KG1 (cell line): ENCODE measurements at regions not wholly inside any gene's neighbourhood (a gene's known extent, or its start where the extent isn't known, plus 50 kb on each side); places are given as distances from the start of the nearest gene placed in this dataset.

Source experiments
- DNase-seq: peaks from one replicate; lab custom pipeline; 2025; lab: John Stamatoyannopoulos, UW

- DNase-seq = no peak
Observed at GRCh38 chr5:73395256-73395655, 53.3 kb downstream of the FOXD1 start.

- no peak for DNase-seq
Observed at GRCh38 chr5:73394610-73395009, 54.0 kb downstream of the FOXD1 start.

- no peak for DNase-seq
Observed at GRCh38 chr5:73393611-73394489, 54.7 kb downstream of the FOXD1 start.

GRCh38 chr5:73392775-73393174 lies 55.8 kb downstream of the FOXD1 start:
- DNase-seq = no peak

- no peak for DNase-seq
Observed at GRCh38 chr5:73391441-73391881, 57.1 kb downstream of the FOXD1 start.

- no peak for DNase-seq
Observed at GRCh38 chr5:73390972-73391371, 57.6 kb downstream of the FOXD1 start.

GRCh38 chr5:73388740-73389139 lies 59.8 kb downstream of the FOXD1 start:
- DNase-seq = no peak

GRCh38 chr5:73388306-73388684 lies 60.3 kb downstream of the FOXD1 start:
- no peak for DNase-seq

- DNase-seq = peak; percentile 2
Observed at GRCh38 chr5:73387601-73388305, 60.8 kb downstream of the FOXD1 start.

- no peak for DNase-seq
Observed at GRCh38 chr5:73387149-73387591, 61.4 kb downstream of the FOXD1 start.

GRCh38 chr5:73384861-73385260 lies 63.7 kb downstream of the FOXD1 start:
- no peak for DNase-seq

- no peak for DNase-seq
Observed at GRCh38 chr5:73382401-73382740, 66.2 kb downstream of the FOXD1 start.

- DNase-seq = no peak
Observed at GRCh38 chr5:73381590-73382400, 66.8 kb downstream of the FOXD1 start.

GRCh38 chr5:73380710-73381589 lies 67.6 kb downstream of the FOXD1 start:
- DNase-seq = no peak

- DNase-seq = no peak
Observed at GRCh38 chr5:73380041-73380440, 68.5 kb downstream of the FOXD1 start.

GRCh38 chr5:73379435-73379834 lies 69.1 kb downstream of the FOXD1 start:
- DNase-seq = no peak

GRCh38 chr5:73378765-73379164 lies 69.8 kb downstream of the FOXD1 start:
- no peak for DNase-seq

- no peak for DNase-seq
Observed at GRCh38 chr5:73378070-73378469, 70.5 kb downstream of the FOXD1 start.

GRCh38 chr5:73376618-73377170 lies 71.9 kb downstream of the FOXD1 start:
- no peak for DNase-seq

- DNase-seq = no peak
Observed at GRCh38 chr5:73375949-73376348, 72.6 kb downstream of the FOXD1 start.

- no peak for DNase-seq
Observed at GRCh38 chr5:73375191-73375545, 73.4 kb downstream of the FOXD1 start.
